WTC11 (cell line): ENCODE measurements at regions not wholly inside any gene's neighbourhood (a gene's known extent, or its start where the extent isn't known, plus 50 kb on each side); places are given as distances from the start of the nearest gene placed in this dataset.

Experiments used
- ATAC-seq: fragments of 200-7000 bp; cut with Tn5 transposase; 2 replicates; pipeline ENCODE4 v1.10.0; 2021; ENCODE audit warnings: mild to moderate bottlenecking, moderate library complexity
- CTCF ChIA-PET: fragments of 300-600 bp; sonication (Branson Sonifier 250); formaldehyde crosslinking; loops from one replicate; lab custom pipeline; 2021; ENCODE audit warnings: antibody characterized with exemption; lab: Charles Lee
- POLR2A ChIA-PET: fragments of 350-600 bp; sonication (Branson Sonifier 250); formaldehyde crosslinking; loops from one replicate; lab custom pipeline; 2021; ENCODE audit warnings: antibody characterized with exemption; lab: Charles Lee
- DNase-seq: peaks from one replicate; pipeline ENCODE4 v3.0.0; 2021; ENCODE audit warnings: low spot score
- H3K27ac Mint-ChIP-seq: 2 replicates; pipeline ENCODE4 v1.8.0; 2021; ENCODE audit warnings: mixed read lengths
- H3K27me3 Mint-ChIP-seq: 2 replicates; pipeline ENCODE4 v1.8.0; 2021; ENCODE audit warnings: low read depth, mild to moderate bottlenecking, moderate library complexity, mixed read lengths
- H3K36me3 Mint-ChIP-seq: 2 replicates; pipeline ENCODE4 v1.8.0; 2021; ENCODE audit warnings: mixed read lengths
- H3K4me1 Mint-ChIP-seq: 2 replicates; pipeline ENCODE4 v1.8.0; 2022; ENCODE audit warnings: mixed read lengths
- H3K4me3 Mint-ChIP-seq: 2 replicates; pipeline ENCODE4 v1.8.0; 2021; ENCODE audit warnings: mild to moderate bottlenecking, moderate library complexity, mixed read lengths
- H3K9me3 Mint-ChIP-seq: 2 replicates; pipeline ENCODE4 v1.8.0; 2021; ENCODE audit warnings: mixed read lengths
- AFF4 ChIP-seq: sonication (generic); formaldehyde crosslinking; IDR thresholded peaks from 2 replicates; pipeline ENCODE4 v1.8.1; 2023; ENCODE audit warnings: mild to moderate bottlenecking, missing genetic modification reagents, borderline replicate concordance
- ATF1 ChIP-seq: sonication (generic); formaldehyde crosslinking; IDR thresholded peaks from 2 replicates; pipeline ENCODE4 v1.8.1; 2023; ENCODE audit warnings: mild to moderate bottlenecking, moderate library complexity, missing genetic modification reagents
- ATF6 ChIP-seq: sonication (generic); formaldehyde crosslinking; IDR thresholded peaks from 2 replicates; pipeline ENCODE4 v1.8.1; 2023; ENCODE audit warnings: mild to moderate bottlenecking, missing genetic modification reagents
- EMX1 ChIP-seq: fragments of 250-450 bp; sonication (Bioruptor Pico); IDR thresholded peaks from 2 replicates; pipeline ENCODE4 v1.8.0; 2021; ENCODE audit warnings: mild to moderate bottlenecking
- ERG ChIP-seq: fragments of 250-450 bp; sonication (Bioruptor Pico); IDR thresholded peaks from 2 replicates; pipeline ENCODE4 v1.8.0; 2021; ENCODE audit warnings: mild to moderate bottlenecking
- ESRRA ChIP-seq: sonication (generic); formaldehyde crosslinking; IDR thresholded peaks from 2 replicates; pipeline ENCODE4 v1.8.1; 2022; ENCODE audit warnings: mild to moderate bottlenecking, missing genetic modification reagents, borderline replicate concordance
- FOXJ3 ChIP-seq: sonication (generic); formaldehyde crosslinking; IDR thresholded peaks from 2 replicates; pipeline ENCODE4 v1.9.0; 2021; ENCODE audit warnings: missing genetic modification reagents, mild to moderate bottlenecking, borderline replicate concordance
- HMGXB4 ChIP-seq: sonication (generic); formaldehyde crosslinking; IDR thresholded peaks from 2 replicates; pipeline ENCODE4 v1.8.1; 2023; ENCODE audit warnings: mild to moderate bottlenecking, moderate library complexity, missing genetic modification reagents
- NR3C1 ChIP-seq: sonication (generic); formaldehyde crosslinking; conservative IDR thresholded peaks from 2 replicates; pipeline ENCODE4 v1.8.1; 2023; ENCODE audit warnings: low read depth, mild to moderate bottlenecking, missing genetic modification reagents
- PRDM15 ChIP-seq: sonication (generic); formaldehyde crosslinking; IDR thresholded peaks from 2 replicates; pipeline ENCODE4 v1.8.0; 2022; ENCODE audit warnings: missing genetic modification reagents
- RORB ChIP-seq: fragments of 250-450 bp; sonication (Bioruptor Pico); IDR thresholded peaks from 2 replicates; pipeline ENCODE4 v1.9.0; 2021; ENCODE audit warnings: mild to moderate bottlenecking
- SMAD3 ChIP-seq: sonication (generic); formaldehyde crosslinking; IDR thresholded peaks from 2 replicates; pipeline ENCODE4 v1.8.0; 2022; ENCODE audit warnings: missing genetic modification reagents, mild to moderate bottlenecking, borderline replicate concordance
- SMAD4 ChIP-seq: sonication (generic); formaldehyde crosslinking; IDR thresholded peaks from 2 replicates; pipeline ENCODE4 v1.8.0; 2022; ENCODE audit warnings: mild to moderate bottlenecking, missing genetic modification reagents
- STAT6 ChIP-seq: sonication (generic); formaldehyde crosslinking; conservative IDR thresholded peaks from 2 replicates; pipeline ENCODE4 v1.8.1; 2023; ENCODE audit warnings: mild to moderate bottlenecking, low read depth, missing genetic modification reagents, moderate library complexity
- TEAD1 ChIP-seq: sonication (generic); formaldehyde crosslinking; IDR thresholded peaks from 2 replicates; pipeline ENCODE4 v1.8.0; 2022; ENCODE audit warnings: mild to moderate bottlenecking, missing genetic modification reagents
- ZNF121 ChIP-seq: sonication (generic); formaldehyde crosslinking; IDR thresholded peaks from 2 replicates; pipeline ENCODE4 v1.8.0; 2023; ENCODE audit warnings: missing genetic modification reagents
- ZNF232 ChIP-seq: sonication (generic); formaldehyde crosslinking; IDR thresholded peaks from 2 replicates; pipeline ENCODE4 v1.8.0; 2022; ENCODE audit warnings: mild to moderate bottlenecking, missing genetic modification reagents

- H3K36me3 Mint-ChIP-seq, result no peaks in the 10 kb centered on the region
- no peaks in the 10 kb centered on the region for H3K27me3 Mint-ChIP-seq
- ATAC-seq (no peak), DNase-seq (no peak)
- POLR2A ChIA-PET, result no interaction called here
- TF ChIP-seq ATF1 (CRISPR knock-in tag) (no peak), FOXJ3 (CRISPR knock-in tag) (no peak), EMX1 (CRISPR knock-in tag) (no peak), ATF6 (no peak), HMGXB4 (no peak), AFF4 (no peak), RORB (CRISPR knock-in tag) (no peak), ERG (CRISPR knock-in tag) (no peak), ZNF121 (no peak), TEAD1 (no peak), NR3C1 (CRISPR knock-in tag) (no peak), ESRRA (CRISPR knock-in tag) (no peak)
- peaks cover 5% of the 10 kb centered on the region for H3K9me3 Mint-ChIP-seq
- CTCF ChIA-PET, result no interaction called here
- no peak overlapping the region for H3K27ac Mint-ChIP-seq
- H3K4me1 Mint-ChIP-seq, result peaks cover 5% of the 10 kb centered on the region
- H3K4me3 Mint-ChIP-seq, result no peak overlapping the region
Measured at GRCh38 chr1:80225510-80225909, 1219.0 kb upstream of the ADGRL4 start.

GRCh38 chr1:80221319-80221718, 1214.8 kb upstream of the ADGRL4 start:
- H3K27me3 Mint-ChIP-seq, result no peaks in the 10 kb centered on the region
- no peak for TF ChIP-seq SMAD3 (CRISPR knock-in tag)
- no peak for TF ChIP-seq SMAD4 (CRISPR knock-in tag)
- TF ChIP-seq PRDM15 (CRISPR knock-in tag), result no peak
- TF ChIP-seq ZNF232, result no peak
- TF ChIP-seq STAT6, result no peak
- no peak for TF ChIP-seq ESRRA (CRISPR knock-in tag)
- no peak for TF ChIP-seq TEAD1
- no peak for DNase-seq
- H3K9me3 Mint-ChIP-seq, result no peaks in the 10 kb centered on the region
- H3K4me1 Mint-ChIP-seq, result peaks cover 12% of the 10 kb centered on the region
- H3K4me3 Mint-ChIP-seq, result no peak overlapping the region
- no peak for ATAC-seq
- CTCF ChIA-PET, result no interaction called here
- H3K36me3 Mint-ChIP-seq, result no peaks in the 10 kb centered on the region
- POLR2A ChIA-PET, result no interaction called here
- no peak overlapping the region for H3K27ac Mint-ChIP-seq
